ENCODE measurements at regions not wholly inside any gene's neighbourhood (a gene's known extent, or its start where the extent isn't known, plus 50 kb on each side); places are given as distances from the start of the nearest gene placed in this dataset.

GRCh38 chr22:49063545-49063890, 764.2 kb downstream of the BRD1 start:
- no peak for TF ChIP-seq EZH2 (IDR thresholded peaks at IDR 0.05; ENCODE audit: insufficient read depth, poor library complexity, severe bottlenecking)
- no peak for TF ChIP-seq EZH2phosphoT487 (IDR thresholded peaks at IDR 0.05; ENCODE audit: insufficient read depth, low read depth)
